OCI-LY3 (cell line): ENCODE measurements at regions not wholly inside any gene's neighbourhood (a gene's known extent, or its start where the extent isn't known, plus 50 kb on each side); places are given as distances from the start of the nearest gene placed in this dataset.

Experiments
- H2AFZ ChIP-seq: fragments of 200-600, 300-600 bp; shearing (Covaris generic); 2 replicates; pipeline ENCODE4 v1.6.0; 2014; ENCODE audit warnings: antibody characterized with exemption, low read depth, low read length
- H3K27ac ChIP-seq: fragments of 200-600, 300-600 bp; sonication (generic); 2 replicates; pipeline ENCODE4 v1.5.1; 2014; ENCODE audit warnings: mild to moderate bottlenecking, low read length, moderate library complexity, mixed read lengths
- H3K27me3 ChIP-seq: fragments of 200-600, 300-600 bp; sonication (generic); 2 replicates; pipeline ENCODE4 v1.6.1; 2014; ENCODE audit warnings: low read depth, low read length, mixed read lengths
- H3K36me3 ChIP-seq: fragments of 200-600, 300-600 bp; sonication (generic); replicated peaks from 2 replicates; pipeline ENCODE3; 2014; ENCODE audit warnings: low read depth, low read length, mixed read lengths
- H3K4me1 ChIP-seq: fragments of 300-600, 200-600 bp; sonication (generic); 2 replicates; pipeline ENCODE4 v1.6.1; 2014; ENCODE audit warnings: low read length, mixed read lengths
- H3K4me2 ChIP-seq: fragments of 200-600, 300-600 bp; sonication (generic); 2 replicates; pipeline ENCODE4 v1.6.1; 2014; ENCODE audit warnings: low read length, mixed read lengths
- H3K4me3 ChIP-seq: fragments of 300-600, 200-600 bp; sonication (generic); 2 replicates; pipeline ENCODE4 v1.5.1; 2014; ENCODE audit warnings: antibody characterized with exemption, mild to moderate bottlenecking, low read length, moderate library complexity
- H3K79me2 ChIP-seq: fragments of 300-600, 200-600 bp; shearing (Covaris generic); 2 replicates; pipeline ENCODE4 v1.6.1; 2014; ENCODE audit warnings: mild to moderate bottlenecking, low read length, mixed read lengths
- H3K9ac ChIP-seq: fragments of 300-600, 200-600 bp; shearing (Covaris generic); 2 replicates; pipeline ENCODE4 v1.6.0; 2014; ENCODE audit warnings: mild to moderate bottlenecking, low read length, moderate library complexity
- H3K9me3 ChIP-seq: fragments of 200-600, 300-600 bp; shearing (Covaris generic); 2 replicates; pipeline ENCODE4 v1.6.1; 2014; ENCODE audit warnings: low read length, mixed read lengths; ENCODE audit not compliant: insufficient read depth
- H4K20me1 ChIP-seq: fragments of 200-600, 300-600 bp; sonication (generic); 2 replicates; pipeline ENCODE4 v1.6.1; 2016; ENCODE audit warnings: low read length, mixed read lengths; ENCODE audit not compliant: insufficient read depth
- EZH2phosphoT487 ChIP-seq: fragments of 200-600 bp; shearing (Covaris generic); IDR thresholded peaks from 2 replicates; pipeline ENCODE4 v1.6.1; 2018; ENCODE audit warnings: antibody characterized with exemption, mixed run types, low read depth
- TF ChIP-seq, protein P1 (sequence below): fragments of 200-600, 300-600 bp; sonication (generic); IDR thresholded peaks from 2 replicates; pipeline ENCODE4 v1.5.1; 2014; ENCODE audit warnings: antibody characterized with exemption, low read length, low read depth

DNA sequence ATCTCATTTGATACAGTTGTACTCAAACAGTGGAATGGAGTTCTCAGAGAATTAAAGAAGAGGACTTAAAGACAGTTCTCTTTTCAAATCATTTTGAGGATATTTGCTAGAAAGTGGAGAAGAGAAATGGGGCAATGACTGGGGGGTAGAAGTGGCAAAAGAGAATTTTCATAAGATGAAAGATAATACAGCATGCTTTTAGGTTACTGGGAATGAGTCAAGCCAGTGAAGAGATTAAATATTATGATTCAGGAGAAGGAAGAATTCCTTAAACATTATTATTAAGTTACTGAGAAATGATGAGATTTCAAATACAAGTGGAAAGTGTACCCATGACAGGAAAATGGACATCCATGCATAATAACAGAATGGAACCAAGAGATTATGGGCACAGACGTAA, 219.0 kb upstream of the DKK2 start:
- TF ChIP-seq, protein P1, sequence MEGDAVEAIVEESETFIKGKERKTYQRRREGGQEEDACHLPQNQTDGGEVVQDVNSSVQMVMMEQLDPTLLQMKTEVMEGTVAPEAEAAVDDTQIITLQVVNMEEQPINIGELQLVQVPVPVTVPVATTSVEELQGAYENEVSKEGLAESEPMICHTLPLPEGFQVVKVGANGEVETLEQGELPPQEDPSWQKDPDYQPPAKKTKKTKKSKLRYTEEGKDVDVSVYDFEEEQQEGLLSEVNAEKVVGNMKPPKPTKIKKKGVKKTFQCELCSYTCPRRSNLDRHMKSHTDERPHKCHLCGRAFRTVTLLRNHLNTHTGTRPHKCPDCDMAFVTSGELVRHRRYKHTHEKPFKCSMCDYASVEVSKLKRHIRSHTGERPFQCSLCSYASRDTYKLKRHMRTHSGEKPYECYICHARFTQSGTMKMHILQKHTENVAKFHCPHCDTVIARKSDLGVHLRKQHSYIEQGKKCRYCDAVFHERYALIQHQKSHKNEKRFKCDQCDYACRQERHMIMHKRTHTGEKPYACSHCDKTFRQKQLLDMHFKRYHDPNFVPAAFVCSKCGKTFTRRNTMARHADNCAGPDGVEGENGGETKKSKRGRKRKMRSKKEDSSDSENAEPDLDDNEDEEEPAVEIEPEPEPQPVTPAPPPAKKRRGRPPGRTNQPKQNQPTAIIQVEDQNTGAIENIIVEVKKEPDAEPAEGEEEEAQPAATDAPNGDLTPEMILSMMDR: no peak
- no peak for TF ChIP-seq EZH2phosphoT487
- H3K9ac ChIP-seq: no peak overlapping the region
- H3K27ac ChIP-seq: no peak overlapping the region
- no peaks in the 10 kb centered on the region for H4K20me1 ChIP-seq
- H3K27me3 ChIP-seq: no peaks in the 10 kb centered on the region
- no peaks in the 10 kb centered on the region for H3K79me2 ChIP-seq
- no peak overlapping the region for H3K4me3 ChIP-seq
- H3K36me3 ChIP-seq: no peaks in the 10 kb centered on the region
- no peak overlapping the region for H3K4me2 ChIP-seq
- no peak overlapping the region for H2AFZ ChIP-seq
- H3K4me1 ChIP-seq: no peaks in the 10 kb centered on the region
- H3K9me3 ChIP-seq: no peaks in the 10 kb centered on the region

DNA sequence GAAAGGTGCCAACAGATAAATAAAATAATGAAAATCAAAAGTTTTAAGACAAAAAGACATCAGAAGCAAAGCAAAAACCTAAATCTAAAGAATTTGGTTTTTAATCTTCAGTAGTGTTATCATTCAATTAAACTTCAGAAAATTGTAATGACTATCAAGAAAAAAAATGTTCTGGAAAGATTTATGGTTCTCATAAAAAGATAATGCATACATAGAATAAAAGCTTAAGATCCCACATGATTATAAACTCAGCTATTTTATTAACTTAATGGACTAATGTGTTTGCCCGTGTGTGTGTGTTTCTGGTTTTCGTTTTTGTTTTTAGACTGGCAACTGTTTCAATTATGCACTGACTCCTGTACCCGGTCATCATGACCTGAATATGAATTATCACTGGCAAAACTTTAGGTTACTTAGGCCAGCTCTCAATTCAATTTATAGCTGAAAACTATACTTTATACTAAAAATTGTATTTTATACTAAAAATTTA, 217.5 kb upstream of the DKK2 start:
- no peaks in the 10 kb centered on the region for H4K20me1 ChIP-seq
- no peak overlapping the region for H2AFZ ChIP-seq
- no peak overlapping the region for H3K4me2 ChIP-seq
- no peaks in the 10 kb centered on the region for H3K27me3 ChIP-seq
- no peaks in the 10 kb centered on the region for H3K79me2 ChIP-seq
- no peak overlapping the region for H3K27ac ChIP-seq
- H3K4me1 ChIP-seq: no peaks in the 10 kb centered on the region
- no peaks in the 10 kb centered on the region for H3K9me3 ChIP-seq
- no peak for TF ChIP-seq EZH2phosphoT487
- TF ChIP-seq, protein P1: no peak
- no peak overlapping the region for H3K4me3 ChIP-seq
- no peak overlapping the region for H3K9ac ChIP-seq
- no peaks in the 10 kb centered on the region for H3K36me3 ChIP-seq

DNA sequence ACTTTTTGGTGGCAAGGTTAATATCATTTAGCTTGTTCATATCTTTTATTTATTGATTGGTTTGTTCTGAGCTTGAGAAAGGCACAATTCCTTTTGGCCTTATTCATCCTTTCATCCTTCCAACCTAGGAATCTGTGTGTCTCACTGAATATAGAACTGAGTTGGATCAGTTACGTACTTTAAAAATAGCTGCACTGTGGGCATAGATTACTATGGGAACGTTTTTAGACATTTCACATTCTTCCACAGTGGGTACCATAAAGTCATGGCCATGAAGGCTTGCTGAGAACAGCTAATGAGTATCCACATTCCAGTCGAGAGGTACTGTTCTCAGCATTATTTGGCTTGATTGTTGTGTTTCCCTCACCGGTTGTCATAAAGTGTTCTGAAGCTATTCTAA, 217.0 kb upstream of the DKK2 start:
- Histone ChIP-seq H2AFZ (no peak overlapping the region), H3K79me2 (no peaks in the 10 kb centered on the region), H3K4me3 (no peak overlapping the region), H3K4me1 (no peaks in the 10 kb centered on the region), H3K27me3 (no peaks in the 10 kb centered on the region), H3K36me3 (no peaks in the 10 kb centered on the region), H4K20me1 (no peaks in the 10 kb centered on the region), H3K4me2 (no peak overlapping the region), H3K9ac (no peak overlapping the region), H3K9me3 (no peaks in the 10 kb centered on the region), H3K27ac (no peak overlapping the region)
- TF ChIP-seq, protein P1: no peak
- no peak for TF ChIP-seq EZH2phosphoT487

DNA sequence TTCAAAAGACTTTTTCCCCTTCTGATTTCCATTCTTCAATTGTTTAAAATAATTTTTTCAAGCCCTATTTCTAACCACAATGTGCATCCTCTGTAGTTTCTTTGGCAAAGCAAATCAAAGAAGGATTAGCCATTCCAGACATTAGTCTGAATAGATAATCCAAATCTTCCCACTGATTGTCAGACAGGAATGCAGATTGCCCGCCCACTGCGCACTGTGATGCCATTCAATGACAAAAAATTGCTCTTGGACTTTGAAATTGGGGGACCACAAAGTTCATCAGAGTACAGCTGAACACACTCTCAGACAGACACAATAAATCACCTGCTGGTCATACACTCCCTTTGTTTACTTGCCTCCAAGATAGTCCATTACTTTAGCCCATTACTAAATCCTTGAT, 216.5 kb upstream of the DKK2 start:
- Histone ChIP-seq H3K9ac (no peak overlapping the region), H3K9me3 (no peaks in the 10 kb centered on the region), H3K4me1 (no peaks in the 10 kb centered on the region), H3K27ac (no peak overlapping the region), H3K79me2 (no peaks in the 10 kb centered on the region), H3K4me3 (no peak overlapping the region), H3K4me2 (no peak overlapping the region), H3K27me3 (no peaks in the 10 kb centered on the region), H2AFZ (no peak overlapping the region), H4K20me1 (no peaks in the 10 kb centered on the region), H3K36me3 (no peaks in the 10 kb centered on the region)
- TF ChIP-seq, protein P1: no peak
- TF ChIP-seq EZH2phosphoT487: no peak
